Activated T-cell treated with anti-CD3 and anti-CD28 coated beads, Interleukin-2, amount 50 U/mL, for 48 hours (primary cell): ENCODE measurements at regions not wholly inside any gene's neighbourhood (a gene's known extent, or its start where the extent isn't known, plus 50 kb on each side); places are given as distances from the start of the nearest gene placed in this dataset.

ENCODE experiments used
- DNase-seq, 2 experiments: peaks; one replicate each; pipeline ENCODE4 v3.0.0-alpha.2; 2020

- no peak for DNase-seq
Measured at GRCh38 chr13:85068231-85068630, 731.0 kb downstream of the SLITRK6 start.

- no peak for DNase-seq
Measured at GRCh38 chr13:85040215-85040614, 759.0 kb downstream of the SLITRK6 start.

GRCh38 chr13:85031771-85032170, 767.4 kb downstream of the SLITRK6 start:
- DNase-seq: no peak

DNA sequence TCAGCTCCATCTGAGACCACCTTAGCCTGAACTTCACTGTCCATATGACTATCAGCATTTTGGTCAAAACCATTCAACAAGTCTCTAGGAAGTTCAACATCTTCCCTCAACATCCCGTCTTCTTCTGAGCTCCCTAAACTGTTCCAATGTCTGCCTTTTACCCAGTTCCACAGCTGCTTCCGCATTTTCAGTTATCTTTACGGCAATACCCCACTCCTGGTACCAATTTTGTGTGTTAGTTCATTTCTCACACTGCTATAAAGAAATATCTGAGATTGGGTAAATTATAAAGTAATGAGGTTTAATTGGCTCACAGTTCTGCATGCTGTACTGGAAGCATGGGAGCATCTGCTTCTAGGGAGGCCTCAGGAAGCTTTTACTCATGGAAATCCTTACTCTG, 771.2 kb downstream of the SLITRK6 start:
- DNase-seq: no peak

DNA sequence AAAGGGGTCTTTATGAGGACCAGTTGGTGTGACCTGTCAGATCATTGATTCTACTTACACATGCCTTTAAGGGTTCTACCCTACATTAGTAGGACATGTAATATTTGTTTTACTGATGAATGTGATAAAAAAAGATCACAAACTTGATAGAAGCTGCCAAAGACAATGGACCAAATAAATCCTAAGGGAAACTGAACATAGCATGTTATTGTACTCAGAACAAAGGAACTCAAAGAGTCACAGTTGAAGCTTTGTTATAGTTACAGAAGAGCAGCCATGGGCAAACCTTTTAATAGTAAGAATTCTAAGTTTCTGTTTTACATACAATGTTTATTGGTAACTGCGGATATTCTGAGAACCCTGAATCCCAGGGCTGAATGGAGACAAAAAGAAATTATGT, 780.1 kb downstream of the SLITRK6 start:
- DNase-seq: no peak

- no peak for DNase-seq
Measured at GRCh38 chr13:85013006-85013405, 786.2 kb downstream of the SLITRK6 start.

GRCh38 chr13:85009447-85009846, 789.8 kb downstream of the SLITRK6 start:
- no peak for DNase-seq

- DNase-seq: no peak
Measured at GRCh38 chr13:84999252-84999651, 800.0 kb downstream of the SLITRK6 start.

- no peak for DNase-seq
Measured at GRCh38 chr13:84998681-84999080, 800.5 kb downstream of the SLITRK6 start.

DNA sequence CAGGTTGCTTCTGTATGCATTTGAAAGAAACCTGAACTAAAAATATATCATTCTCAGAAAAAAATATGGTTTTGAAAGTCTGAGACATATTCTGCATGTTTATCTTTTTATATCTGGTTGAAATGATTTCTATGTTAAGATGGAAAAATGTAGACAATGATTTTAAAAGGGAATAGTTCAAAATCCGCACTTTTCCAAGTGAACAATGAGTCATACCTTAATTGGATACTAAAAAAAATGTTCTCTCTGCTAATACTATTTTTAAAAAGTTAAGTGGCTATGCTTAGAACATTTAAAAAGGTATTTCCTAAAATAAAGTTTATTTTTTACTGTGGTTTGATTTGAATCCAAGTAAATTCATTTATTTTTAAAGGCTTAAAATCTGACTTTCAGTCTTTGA, 801.4 kb downstream of the SLITRK6 start:
- no peak for DNase-seq

DNA sequence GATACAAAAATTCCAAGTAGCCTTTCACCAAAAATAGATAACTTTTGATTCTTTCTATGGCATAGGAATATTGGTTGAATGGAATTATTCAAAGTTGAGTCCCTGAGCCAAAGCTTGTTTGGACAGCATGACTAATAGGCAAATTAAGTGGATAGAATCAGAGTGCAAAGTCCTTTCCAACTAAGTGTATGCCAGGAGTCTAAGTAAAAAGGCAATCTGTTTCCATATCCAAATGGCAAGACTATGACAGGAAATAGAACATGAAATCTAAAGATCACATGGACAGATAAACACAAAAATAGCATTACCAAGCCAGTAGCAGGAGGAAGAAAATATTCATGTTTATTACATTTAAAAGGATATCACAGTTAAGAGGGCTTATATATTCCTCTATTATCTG, 804.6 kb downstream of the SLITRK6 start:
- no peak for DNase-seq

GRCh38 chr13:84985860-84986259, 813.4 kb downstream of the SLITRK6 start:
- DNase-seq: no peak

DNA sequence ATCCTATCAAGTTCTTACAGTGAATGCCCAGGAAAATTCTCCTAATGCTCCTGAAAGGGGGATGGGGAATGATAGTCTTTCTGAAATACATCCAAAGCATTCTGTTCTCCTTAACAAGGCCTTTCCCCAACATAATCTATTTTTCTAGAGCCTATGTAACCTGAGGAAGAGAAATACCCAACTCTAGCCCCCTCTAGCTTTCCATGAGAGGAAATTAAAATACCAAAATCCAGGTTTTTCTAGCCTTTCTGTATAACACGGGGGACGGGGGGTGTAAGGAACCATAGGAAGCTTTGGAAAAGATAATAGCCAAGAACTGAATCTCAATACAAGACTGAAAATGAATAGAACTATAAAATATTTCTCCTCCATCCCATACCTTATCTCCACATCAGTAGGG, 815.9 kb downstream of the SLITRK6 start:
- no peak for DNase-seq

- no peak for DNase-seq
Measured at GRCh38 chr13:84980571-84980970, 818.6 kb downstream of the SLITRK6 start.

DNA sequence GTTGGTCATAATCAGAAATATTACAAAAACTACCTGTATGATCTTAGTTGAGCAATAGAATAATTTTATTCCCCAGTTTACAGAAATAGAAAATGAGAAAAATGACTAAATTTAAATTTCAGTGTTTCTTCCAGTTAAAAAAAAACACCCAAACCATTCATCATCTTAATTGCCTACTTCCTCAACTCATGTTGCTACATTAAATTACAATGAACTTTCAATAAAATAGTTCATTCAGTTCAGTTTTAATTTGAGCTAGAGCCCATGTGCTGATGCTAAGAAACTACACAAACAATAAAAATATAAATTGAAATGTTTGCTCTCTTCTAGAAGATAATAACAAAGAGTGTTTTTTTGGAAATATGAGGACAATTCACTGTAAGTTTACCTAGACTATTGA, 820.4 kb downstream of the SLITRK6 start:
- no peak for DNase-seq

DNA sequence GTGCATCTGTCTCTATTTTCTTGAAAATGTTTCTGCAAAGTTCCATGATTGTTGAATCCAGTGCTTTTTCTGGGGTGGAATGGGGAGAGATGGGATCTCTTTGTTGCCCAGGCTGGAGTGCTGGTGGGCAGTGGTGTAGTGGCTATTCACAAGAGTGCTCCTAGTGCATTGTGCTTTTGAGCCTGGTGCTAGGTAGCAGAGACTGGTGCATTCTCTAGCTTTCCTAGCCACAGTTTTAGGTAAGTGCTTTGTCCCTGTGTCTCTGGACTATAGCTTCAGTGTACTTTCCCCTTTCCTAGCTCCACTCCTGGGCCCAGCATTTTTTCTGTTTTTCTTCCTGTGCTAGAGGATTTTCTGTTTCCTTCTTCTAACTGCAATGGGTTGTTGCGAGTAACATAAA, 825.6 kb downstream of the SLITRK6 start:
- DNase-seq: no peak

- no peak for DNase-seq
Measured at GRCh38 chr13:84972907-84973306, 826.3 kb downstream of the SLITRK6 start.

DNA sequence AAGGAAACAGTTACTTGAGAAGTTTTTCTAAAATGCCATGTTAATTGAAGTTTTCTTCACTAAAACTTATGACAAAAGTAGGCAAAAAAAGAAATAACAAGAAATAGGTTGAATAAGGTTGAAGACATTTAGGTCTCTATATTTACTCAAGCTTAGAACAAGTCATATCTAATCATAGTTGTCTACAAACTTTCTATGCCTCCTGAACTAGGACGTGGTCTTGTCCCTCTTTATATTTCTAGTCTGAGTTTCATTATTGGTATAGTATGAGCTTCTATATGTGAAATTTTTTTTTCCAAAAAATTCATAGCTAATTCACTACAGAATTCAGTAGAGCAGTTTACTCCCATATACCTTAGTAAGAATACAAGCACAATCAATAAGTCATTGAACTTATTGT, 836.4 kb downstream of the SLITRK6 start:
- DNase-seq: no peak

- DNase-seq: no peak
Measured at GRCh38 chr13:84962141-84962750, 837.0 kb downstream of the SLITRK6 start.

DNA sequence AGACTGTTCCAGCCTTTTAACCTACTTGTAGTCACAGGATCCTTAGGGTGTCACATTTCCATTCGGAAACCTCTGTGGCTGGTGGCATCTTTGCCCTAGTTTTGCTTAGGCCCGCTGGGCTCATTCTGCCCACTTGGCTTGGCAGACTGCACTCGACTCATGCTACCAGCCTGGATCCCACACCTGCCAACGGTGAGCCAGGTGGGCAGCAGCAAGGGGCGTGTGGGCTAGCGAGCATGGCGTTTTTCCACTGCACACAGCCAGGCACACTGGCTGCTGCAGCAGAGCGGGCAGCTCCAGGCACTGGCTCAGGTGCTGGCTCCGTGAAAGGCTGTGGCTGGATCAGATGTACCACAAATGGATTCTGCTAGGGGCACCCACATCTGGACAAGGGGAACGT, 838.2 kb downstream of the SLITRK6 start:
- DNase-seq: no peak

DNA sequence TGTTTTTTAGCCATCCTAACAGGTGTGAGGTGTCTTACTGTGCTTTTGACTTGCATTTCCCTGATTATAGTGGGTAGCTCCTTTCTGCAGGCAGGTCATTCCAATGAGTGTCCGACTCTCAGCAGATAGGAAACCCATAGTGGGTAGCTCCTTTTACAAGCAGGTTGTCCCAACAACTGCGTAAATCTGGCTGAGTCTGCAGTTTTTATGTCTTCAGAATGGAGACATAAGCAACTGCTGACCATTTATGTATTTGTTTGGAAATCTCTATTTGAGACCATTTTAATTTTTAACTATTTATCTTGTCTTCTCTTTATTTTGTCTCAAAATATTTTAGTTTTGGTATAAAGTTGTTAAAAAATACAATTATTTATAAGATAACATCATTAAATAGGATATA, 839.4 kb downstream of the SLITRK6 start:
- no peak for DNase-seq

DNA sequence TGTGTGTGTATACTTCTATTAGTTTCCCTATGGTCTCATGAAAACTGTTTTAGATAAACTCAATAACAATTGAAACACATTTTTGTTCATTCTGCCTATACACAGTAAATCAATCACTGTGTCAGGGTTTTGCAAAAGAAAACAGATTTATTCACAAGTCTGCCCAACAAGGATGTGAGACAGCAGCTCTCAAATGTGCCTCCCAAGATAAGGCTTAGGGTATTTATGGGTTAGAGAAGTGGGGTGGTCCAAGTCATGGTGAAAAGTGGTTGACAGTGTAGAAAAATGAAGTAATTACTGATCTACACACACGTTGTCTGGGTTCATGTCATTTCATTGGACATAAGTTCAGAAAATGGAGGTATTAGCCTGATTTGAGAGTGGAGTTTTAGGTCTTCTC, 844.6 kb downstream of the SLITRK6 start:
- DNase-seq: no peak

GRCh38 chr13:84951128-84951527, 848.1 kb downstream of the SLITRK6 start:
- DNase-seq: no peak

DNA sequence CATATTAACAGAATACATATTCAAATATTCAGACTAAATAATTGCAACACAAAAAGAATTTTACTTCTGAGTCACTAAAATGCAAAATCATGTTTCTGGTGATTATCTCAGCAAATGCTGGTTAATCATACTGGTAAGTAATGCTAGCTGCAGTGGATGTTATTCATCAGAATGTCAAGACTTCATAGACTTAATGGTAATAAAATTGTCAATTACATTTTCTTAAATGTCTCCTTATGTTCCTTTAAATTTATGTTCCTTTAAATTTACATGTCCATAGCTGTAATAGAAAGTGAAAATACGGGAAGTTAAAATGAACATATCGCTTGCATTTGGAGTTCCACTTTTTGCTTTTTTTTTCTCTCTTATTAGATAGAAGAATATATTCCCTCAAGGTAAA, 853.0 kb downstream of the SLITRK6 start:
- DNase-seq: no peak

- no peak for DNase-seq
Measured at GRCh38 chr13:84940798-84941197, 858.4 kb downstream of the SLITRK6 start.

GRCh38 chr13:84940167-84940566, 859.1 kb downstream of the SLITRK6 start:
- DNase-seq: no peak
